HCEC 1CT (cell line): ENCODE measurements at regions not wholly inside any gene's neighbourhood (a gene's known extent, or its start where the extent isn't known, plus 50 kb on each side); places are given as distances from the start of the nearest gene placed in this dataset.
A peak's percentile ranks its signal among the peaks of the same experiment; 100 is the strongest.

ENCODE experiments used
- DNase-seq: peaks from one replicate; pipeline ENCODE4 v3.0.0-alpha.2; 2017

DNA sequence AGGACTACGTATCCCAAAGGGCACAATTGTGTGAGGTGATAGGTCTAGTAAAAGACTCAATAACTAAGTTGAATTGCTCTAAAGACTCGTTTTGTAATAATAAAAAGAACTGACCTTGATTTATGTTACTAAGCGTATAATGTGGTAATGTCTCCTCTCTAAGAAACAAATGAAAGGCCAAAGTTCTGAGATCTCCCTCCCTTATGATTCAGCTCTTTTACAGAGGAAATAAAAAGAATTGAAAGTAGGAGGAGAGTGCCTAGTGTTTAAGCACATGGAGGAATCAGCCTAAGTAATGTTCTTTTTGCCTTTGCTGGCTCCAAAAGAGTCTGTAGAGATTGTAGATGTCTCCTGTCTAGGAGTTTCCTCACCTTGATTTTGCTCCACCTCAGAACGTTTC is 98.0 kb downstream of the ARL4A start:
- no peak for DNase-seq

DNA sequence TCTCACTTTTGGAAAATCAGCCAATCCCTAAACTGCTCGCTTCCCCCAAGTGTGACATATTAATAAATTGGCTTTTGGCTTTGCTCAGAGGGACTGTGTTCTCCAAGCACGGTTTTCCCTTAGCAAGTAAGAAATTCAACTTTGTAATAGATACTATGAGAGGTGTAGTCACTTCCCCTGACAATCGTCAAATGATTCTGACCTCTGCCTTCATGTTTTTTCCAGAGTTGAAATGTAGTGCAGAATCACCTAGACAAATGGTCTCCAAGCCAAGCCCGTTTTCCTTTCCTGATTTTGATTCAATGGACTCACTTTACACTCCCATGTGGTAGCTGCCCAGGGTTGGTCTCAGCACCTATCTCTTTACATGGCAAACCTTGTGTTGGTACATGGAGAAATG is 99.1 kb downstream of the ARL4A start:
- no peak for DNase-seq

DNA sequence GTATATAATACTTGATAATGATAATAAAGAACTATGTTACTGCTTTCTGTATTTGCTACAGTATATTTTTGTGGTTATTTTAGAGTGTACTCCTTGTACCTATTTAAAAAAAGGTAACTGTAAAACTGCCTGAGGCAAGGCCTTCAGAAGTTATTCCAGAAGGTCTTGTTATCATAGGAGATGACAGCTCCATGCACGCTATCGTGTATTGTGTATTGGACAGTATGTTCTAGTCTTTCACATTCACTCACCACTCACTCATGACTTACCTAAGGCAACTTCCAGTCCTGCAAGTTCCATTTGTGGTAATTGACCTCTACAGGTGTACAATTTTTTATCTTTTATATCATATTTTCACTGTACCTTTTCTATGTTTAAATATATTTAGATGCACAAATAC is 100.7 kb downstream of the ARL4A start:
- no peak for DNase-seq

DNA sequence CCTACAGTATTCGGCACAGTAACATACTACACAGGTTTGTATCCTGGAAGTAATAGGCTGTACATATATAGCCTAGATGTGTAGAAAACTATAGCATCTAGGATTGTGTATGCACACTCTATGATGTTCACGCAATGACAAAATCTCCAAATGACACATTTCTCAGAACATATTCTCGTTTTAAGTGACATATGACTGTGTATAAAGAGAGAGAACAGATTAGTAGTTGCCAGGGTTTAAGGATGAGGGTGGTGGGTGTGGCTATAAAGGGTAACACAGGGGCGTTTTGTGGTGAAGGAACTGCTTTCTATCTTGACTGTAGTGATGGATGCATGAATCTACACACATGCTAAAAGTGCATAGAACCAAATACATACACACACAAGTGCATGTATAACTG is 101.2 kb downstream of the ARL4A start:
- no peak for DNase-seq

DNA sequence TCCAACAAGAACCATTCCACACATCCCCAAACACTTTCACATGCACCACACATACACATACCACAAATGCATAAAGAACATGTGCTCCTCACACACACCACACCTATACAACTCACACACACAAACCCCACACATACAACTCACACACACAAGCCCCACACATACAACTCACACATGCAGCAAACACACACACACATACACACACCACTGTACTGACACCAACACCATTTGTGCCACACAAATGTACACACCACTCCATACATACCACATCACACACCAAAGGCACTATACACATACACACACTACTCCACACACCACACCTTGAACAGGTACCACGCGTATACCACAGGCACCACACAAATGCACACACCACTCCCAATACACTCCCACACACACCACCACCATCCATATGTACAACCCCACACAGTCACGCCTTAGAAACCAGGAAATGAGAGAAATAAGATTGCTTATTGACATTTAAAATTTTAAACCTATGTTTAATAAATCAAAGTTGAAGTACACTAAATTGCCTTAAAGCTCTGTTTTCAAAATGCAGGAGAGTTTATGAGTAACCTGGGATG is 107.4 kb downstream of the ARL4A start:
- no peak for DNase-seq

DNA sequence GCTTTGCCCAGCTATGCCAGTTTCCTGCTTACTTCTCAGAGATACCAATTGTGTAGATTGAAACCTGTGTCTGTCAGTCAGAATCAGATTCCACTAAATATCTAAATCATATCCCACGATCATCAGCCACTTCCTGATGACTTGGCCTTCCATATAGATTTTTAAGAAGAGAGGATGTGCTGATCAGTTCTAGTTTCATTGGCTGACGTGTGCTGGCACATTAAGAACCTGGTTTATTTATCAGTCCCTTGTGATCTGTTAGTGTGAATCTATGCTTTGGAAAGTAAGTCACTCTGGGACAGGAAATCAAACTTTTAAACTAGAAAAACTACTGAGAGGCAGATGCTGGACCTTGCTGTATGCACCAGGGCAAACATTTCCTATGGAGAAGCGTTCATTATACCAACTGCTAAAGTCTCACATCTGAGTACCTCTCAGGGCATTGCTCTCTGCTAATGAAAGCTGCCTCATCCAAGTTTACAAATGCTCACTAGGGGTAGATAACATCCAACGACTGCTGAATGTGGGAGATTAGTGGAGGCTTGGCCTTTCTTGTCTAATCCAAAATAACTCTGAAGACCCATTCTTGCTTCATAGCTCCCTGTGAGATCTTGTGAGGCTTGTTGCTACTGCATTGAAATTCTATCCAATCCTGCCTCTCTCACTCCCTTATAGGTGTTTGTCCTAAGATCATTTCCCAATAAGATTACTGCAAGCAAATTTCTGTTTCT is 109.1 kb downstream of the ARL4A start:
- no peak for DNase-seq

DNA sequence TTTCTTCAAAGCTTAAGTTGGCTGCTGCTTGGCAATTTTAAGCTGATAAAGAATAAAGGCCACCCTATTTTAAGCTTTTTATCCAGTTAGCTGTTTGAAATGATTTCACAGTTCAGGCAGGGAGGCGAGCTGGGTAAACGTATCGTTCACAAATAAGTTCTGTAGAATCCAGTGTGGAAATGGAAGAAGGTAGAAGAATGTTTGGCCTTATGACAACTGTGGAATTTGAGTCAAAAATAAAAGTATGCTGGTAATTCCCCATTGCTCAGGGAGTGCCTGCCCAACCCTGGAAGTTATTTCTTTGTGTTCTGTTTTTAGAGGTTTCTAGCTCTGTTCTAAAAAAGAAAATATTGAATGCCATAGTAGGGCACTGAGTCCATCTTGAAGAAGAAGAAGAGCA is 113.1 kb downstream of the ARL4A start:
- no peak for DNase-seq

DNA sequence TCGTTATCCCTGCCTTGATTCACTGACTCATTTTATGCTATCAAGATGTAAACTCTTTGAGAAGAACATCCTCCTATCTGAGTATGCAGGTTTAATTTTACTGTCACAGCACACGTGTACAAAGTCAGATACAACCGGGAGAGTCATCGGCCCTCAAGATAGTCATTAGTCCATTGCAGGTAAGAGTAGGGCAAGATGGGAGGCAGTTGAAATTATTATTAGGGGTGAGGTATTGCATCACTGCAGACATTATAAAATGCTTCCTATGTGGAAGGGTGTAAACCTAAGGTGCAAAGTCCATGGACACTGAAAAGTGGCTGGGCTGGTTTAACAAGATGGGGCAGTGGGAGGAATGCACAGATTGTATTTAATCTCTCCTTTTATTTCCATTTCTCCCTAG is 113.7 kb downstream of the ARL4A start:
- no peak for DNase-seq

DNA sequence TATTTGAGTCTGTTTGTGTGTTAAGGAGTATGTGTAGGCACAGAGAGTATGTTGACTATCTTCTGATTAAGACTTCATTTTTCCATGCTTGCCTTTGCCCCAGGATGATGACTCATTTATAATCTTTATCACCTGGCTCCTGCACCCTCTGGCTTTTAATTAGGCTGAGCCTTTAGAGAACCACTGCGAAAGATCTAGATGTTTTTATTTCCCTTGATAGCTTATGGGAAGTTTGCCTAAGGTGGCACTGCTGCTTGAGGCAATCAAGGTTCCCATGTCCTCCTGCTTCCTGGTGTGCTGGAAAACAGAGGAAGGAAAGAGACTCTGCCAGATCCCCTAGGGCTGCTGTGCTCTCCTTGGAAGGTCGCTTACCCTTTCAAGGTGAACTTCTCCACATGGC is 114.6 kb downstream of the ARL4A start:
- DNase-seq = no peak

DNA sequence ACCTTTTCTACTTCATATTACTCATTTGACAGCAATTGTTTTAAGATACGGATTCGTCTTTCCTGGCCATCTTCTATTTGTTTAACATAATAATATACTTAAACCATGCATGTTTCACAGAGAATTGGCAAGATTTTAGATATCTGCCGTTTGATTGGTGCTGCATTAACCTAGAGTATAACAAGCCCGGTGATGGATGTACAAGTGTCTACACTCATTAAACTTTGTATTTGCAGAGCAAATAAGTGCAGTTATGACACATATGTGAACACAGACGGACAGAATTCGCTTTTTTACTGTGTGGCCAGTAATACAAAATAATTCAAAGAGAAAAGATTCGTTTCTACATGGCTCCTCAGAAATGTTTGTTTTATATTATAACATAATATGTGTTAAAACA is 116.1 kb downstream of the ARL4A start:
- no peak for DNase-seq

DNA sequence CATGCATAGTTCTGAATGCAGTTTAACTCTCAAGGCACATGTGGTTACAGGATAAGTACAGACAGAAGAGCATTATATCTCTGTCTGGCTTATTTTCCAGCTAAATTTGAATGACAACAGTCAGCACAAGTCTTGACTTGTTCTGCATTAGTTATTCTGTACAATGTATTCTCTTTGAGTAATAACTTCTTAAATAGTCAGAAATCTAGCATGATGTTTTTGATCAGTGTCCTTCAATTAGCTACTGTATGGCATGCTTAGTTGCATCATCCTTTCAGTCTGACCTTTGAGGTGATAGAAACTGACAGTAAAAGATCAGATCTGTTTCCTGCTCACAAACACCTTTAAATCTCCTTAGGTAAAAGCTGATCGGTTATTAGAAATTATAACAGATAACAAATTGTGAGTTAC is 118.1 kb downstream of the ARL4A start:
- no peak for DNase-seq

DNA sequence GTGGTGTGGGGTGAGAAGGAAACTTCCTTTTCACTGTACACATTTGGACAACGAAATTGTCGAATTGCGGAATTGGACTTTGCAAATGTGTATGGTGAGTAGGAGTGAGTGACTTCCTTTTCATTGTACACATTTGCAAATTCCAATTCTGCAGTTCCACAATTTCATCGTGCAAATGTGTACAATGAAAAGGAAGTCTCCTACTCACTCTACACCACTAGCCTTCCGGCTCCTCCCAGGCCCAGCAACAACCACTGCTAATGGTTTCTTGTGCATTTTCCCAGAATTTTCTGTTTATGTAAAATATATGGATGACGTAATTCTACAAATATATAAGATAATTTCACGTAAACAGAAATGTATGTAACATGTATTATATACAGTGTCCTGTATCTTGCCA is 118.5 kb downstream of the ARL4A start:
- DNase-seq = no peak

DNA sequence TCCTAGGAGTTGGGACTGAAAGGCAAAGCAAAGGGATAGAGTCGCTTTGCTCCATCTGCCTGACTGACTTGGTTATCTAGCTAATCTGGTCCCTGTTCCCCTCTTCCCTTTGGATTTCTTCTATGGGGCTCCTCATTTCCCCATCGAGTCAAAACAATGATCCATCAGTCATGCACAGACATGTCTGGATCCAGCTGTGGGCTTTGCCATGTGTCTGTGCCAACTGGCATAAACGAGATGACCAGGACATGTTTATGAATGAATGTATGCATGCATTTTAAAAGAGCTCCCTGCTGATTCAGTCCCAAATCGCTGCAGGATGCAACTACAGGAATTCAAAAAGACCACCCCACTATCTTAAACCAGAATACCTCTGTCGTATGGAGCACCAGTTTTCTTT is 122.0 kb downstream of the ARL4A start:
- no peak for DNase-seq

DNA sequence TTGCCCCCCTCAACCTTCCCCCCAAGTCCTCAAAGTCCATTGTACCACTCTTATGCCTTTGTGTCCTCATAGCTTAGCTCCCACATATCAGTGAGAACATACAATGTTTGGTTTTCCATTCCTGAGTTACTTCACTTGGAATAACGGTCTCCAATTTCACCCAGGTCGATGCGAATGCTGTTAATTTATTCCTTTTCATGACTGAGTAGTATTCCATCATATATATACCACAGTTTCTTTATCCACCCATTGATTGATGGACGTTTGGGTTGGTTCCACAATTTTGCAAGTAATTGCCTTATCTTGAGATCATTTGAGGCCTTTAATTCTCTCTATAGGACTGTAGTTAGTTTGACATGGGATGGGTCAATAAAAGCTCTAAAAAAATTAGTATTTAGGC is 124.7 kb downstream of the ARL4A start:
- DNase-seq = no peak

DNA sequence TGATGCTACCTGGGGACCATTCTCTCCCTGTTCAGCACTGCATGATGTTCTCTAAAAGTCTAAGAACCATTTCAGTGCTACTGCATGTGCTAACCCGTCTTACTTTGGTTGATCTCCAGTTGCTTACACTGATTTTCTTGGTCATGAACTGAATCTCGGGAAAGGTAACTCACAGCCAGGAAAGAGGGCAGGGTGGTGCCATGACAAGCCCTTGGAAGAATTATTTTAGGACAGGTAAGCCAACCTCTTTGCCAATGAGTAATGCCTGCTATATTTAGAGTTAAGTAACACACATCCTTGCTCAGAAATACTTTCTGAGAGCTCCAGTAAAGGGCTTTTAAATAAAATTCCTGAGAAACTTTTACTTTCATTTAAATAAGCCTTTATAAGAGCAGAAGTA is 126.7 kb downstream of the ARL4A start:
- DNase-seq = no peak

DNA sequence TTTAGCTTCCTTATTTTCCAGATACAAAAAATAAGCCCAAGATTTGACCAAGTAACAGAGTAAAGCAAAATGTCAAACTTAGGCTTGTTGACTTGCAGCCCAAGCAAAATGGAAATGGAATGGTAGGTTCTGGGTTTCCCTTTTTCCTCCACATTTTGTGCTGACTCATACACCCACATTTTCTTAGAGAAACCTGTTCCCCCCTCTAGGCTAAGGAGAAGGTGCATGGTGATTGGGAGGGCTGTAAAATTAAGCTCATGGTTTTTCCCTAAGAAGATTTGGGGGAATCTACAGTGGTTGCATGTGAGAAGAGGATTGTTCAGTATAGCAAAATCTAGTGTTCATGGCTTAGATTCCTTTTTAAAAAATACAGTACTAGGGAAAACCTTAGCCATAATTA is 127.4 kb downstream of the ARL4A start:
- DNase-seq = no peak

DNA sequence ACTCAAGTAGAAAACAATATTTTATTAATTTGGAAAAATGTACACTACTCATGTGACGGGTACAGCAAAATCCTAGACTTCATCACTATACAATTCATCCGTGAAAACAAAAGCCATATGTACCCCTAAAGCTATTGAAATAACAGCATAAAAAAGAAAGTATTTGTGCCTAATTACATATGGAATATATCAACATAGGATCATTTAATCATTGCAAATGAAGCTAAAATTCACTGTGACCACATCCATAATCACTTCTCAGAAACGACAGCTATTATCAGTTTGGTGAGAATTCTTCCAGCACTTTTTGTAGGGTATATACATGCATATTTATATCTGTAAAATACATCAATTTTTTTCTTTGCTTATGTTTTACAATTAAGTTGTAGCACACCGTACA is 128.0 kb downstream of the ARL4A start:
- DNase-seq = no peak

DNA sequence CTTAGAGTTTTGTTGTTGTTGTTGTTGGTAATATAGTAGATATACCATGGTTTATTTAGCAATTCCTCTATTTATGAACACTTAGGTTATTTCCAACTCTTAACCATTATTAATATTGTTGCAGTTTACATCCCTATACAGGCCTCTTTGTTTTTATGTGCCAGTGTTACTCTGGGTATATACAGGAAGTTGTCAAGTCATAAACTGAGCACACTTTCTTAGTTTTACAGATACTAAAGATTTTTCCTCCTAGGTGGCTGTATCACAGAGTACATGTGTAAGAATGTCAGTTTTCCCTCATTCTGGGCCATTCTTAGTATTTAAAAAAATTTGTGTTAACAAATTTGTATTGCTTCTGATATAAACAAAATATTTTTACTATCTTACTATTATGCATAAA is 128.4 kb downstream of the ARL4A start:
- no peak for DNase-seq

DNA sequence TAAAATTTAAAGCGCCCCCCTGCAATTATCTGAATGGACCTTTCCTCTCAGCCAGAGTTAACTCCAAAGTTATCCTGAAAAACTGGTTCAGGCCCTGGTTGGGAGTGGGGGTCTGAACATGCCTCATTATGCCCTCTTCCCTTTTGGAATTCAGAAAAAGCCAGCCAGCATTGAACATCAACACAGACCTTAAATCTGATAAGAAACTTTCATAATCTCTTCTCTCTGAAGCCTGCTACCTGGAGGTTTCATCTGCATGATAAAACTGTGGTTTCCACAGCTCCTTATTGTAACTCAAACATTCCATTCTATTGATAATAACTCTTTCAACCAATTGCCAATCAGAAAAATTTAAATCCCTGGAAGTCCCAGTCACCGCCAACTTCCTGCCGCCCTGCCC is 133.3 kb downstream of the ARL4A start:
- no peak for DNase-seq

DNA sequence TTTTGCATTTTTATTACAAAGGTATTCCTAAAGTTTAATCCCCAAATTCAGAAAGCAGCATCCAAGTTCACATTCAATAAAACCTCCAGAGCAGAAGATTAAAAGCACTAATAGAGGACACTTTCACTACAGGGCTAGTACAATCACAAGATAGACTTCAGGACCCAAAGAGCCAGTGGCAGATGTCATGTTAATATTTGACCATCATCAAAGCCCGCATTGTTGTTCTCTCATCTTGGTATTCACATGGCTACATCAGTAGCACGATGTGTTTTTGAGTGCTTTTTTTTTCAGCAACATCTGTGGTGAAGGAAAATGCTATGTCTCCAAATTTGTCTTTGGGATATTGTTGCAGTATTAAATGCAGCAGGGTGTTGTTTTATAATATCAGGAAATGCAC is 134.3 kb downstream of the ARL4A start:
- DNase-seq = no peak

DNA sequence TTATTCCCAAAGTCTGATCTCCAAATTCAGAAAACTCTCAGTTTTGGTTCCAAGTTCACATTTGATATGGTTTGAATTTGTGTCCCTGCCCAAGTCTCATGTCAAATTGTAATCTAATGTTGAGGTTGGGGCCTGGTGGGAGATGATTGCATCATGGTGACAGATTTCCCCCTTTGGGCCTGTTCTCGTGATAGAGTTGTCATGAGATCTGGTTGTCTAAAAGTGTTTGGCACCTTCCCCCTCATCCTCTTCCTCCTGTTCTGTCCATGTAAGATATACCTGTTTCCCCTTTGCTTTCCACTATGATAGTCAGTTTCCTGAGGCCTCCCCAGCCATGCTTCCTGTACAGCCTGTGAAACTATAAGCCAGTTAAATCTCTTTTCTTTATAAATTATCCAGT is 138.6 kb downstream of the ARL4A start:
- DNase-seq = no peak

DNA sequence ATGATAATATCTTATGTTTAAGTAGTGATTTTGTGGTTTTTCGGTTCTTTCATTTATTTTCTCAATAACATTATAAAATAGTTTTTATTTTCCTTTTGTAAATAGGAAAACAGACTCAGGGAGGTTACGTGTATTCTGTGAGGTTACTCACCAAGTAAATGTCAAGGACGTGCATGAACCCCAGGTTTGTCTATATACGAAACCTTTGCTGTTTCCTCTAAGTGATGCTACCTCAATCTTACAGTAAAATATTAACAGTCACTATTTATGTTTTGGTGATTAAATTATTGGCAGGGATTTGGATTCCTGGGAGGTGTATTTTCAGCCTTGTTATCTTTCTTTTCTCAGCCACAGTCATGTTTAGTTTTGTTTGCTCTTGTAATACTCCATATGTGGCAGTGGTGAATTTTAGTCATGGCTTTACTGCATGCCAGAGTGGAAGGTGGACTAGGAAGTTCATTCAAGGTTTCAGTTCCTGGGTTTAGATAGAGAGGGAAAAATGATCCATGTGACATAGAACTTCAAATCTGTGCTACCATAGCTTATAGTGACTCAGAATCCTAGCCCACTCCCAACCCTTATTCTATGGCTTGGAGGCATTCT is 139.9 kb downstream of the ARL4A start:
- DNase-seq = no peak

DNA sequence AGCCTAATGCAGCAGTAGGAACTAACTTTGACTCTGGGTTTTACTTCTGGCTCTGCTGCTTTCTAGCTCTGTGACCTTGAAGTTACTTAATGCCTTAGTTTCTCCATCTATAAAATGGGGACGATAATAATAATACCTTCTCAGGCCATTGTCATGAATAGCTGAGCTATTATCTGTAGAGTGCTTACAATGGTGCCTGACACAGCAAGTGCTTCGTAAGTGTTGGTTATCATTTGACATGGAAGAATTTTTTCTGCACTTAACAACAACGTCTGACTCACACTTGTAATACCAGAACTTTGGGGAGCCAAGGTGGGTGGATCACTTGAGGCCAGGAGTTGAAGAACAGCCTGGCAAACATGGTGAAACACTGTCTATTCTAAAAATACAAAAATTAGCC is 140.5 kb downstream of the ARL4A start:
- peak; percentile 28 for DNase-seq

DNA sequence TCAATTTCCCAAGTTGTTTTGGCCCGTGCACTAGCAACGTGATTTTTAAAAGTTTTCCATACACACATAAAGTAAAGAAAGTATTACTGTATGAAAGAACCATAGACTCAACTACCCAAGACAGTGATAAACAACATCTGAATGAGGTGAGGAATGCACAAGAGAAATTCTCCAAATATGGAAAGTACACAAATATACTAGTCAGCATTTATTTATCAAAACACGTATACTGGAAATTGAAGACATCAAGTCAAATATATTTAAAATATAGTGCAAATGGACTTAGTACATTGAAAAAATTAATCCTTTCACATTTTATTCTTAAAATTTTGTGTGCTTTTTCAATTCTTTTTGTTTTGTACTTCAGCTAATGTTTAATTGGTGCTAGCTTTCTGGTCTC is 143.6 kb downstream of the ARL4A start:
- no peak for DNase-seq

DNA sequence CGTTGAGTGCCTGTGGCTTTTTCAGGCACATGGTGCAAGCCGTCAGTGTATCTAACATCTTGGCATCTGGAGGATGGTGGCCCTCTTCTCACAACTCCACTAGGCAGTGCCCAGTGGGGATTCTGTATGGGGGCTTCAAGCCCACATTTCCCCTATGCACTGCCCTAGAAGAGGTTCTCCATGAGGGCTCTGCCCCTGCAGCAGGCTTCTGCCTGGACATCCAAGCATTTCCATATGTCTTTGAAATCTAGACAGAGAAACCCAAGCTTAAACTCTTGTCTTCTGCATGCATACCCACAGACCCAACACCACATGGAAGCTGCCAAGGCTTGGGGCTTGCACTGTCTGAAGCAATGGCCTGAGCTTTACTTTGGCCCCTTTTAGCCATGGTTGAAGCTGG is 146.4 kb downstream of the ARL4A start:
- DNase-seq = no peak
